MM.1S (cell line): ENCODE measurements at regions not wholly inside any gene's neighbourhood (a gene's known extent, or its start where the extent isn't known, plus 50 kb on each side); places are given as distances from the start of the nearest gene placed in this dataset.
A peak's percentile ranks its signal among the peaks of the same experiment; 100 is the strongest.

Experiments used
- DNase-seq: peaks from one replicate; pipeline ENCODE4 v3.0.0-alpha.2; 2015
- H2AFZ ChIP-seq: fragments of 300-600 bp; sonication (generic); 2 replicates; pipeline ENCODE4 v1.6.0; 2016; ENCODE audit warnings: antibody characterized with exemption, low read length
- H3F3A ChIP-seq: fragments of 300-600 bp; sonication (generic); 2 replicates; pipeline ENCODE4 v1.6.1; 2016; ENCODE audit warnings: mild to moderate bottlenecking, antibody characterized with exemption, low read length, moderate library complexity, mixed read lengths; ENCODE audit not compliant: insufficient read depth
- H3K27ac ChIP-seq: fragments of 300-600 bp; sonication (generic); 2 replicates; pipeline ENCODE4 v1.5.1; 2016; ENCODE audit warnings: mild to moderate bottlenecking, low read length
- H3K27me3 ChIP-seq: fragments of 300-600 bp; sonication (generic); replicated peaks from 2 replicates; pipeline ENCODE4 v1.6.0; 2016; ENCODE audit warnings: low read length; ENCODE audit not compliant: insufficient read depth
- H3K36me3 ChIP-seq: fragments of 300-600 bp; sonication (generic); replicated peaks from 2 replicates; pipeline ENCODE4 v1.6.1; 2016; ENCODE audit warnings: mild to moderate bottlenecking, low read length, mixed read lengths; ENCODE audit not compliant: insufficient read depth
- H3K4me1 ChIP-seq: fragments of 300-600 bp; sonication (generic); 2 replicates; pipeline ENCODE4 v1.6.1; 2016; ENCODE audit warnings: low read length, mixed read lengths
- H3K4me2 ChIP-seq: fragments of 300-600 bp; sonication (generic); 2 replicates; pipeline ENCODE4 v1.6.0; 2016; ENCODE audit warnings: low read depth, low read length
- H3K4me3 ChIP-seq: fragments of 300-600 bp; sonication (generic); 2 replicates; pipeline ENCODE4 v1.5.1; 2016; ENCODE audit warnings: low read length, mixed read lengths
- H3K79me2 ChIP-seq: fragments of 300-600 bp; sonication (generic); 2 replicates; pipeline ENCODE4 v1.6.1; 2016; ENCODE audit warnings: mixed run types, low read length, mixed read lengths
- H3K9ac ChIP-seq: fragments of 300-600 bp; sonication (generic); 2 replicates; pipeline ENCODE4 v1.6.1; 2016; ENCODE audit warnings: low read length, mixed read lengths
- H3K9me2 ChIP-seq: fragments of 300-600 bp; sonication (generic); replicated peaks from 2 replicates; pipeline ENCODE4 v1.6.1; 2016; ENCODE audit warnings: mild to moderate bottlenecking, low read length, mixed read lengths; ENCODE audit not compliant: insufficient read depth
- H3K9me3 ChIP-seq: fragments of 300-600 bp; sonication (generic); replicated peaks from 2 replicates; pipeline ENCODE4 v1.6.1; 2016; ENCODE audit warnings: mild to moderate bottlenecking, low read length, mixed read lengths; ENCODE audit not compliant: insufficient read depth
- H4K20me1 ChIP-seq: fragments of 300-600 bp; sonication (generic); 2 replicates; pipeline ENCODE4 v1.6.1; 2016; ENCODE audit warnings: mild to moderate bottlenecking, low read length, moderate library complexity, mixed read lengths; ENCODE audit not compliant: insufficient read depth
- CTCF ChIP-seq: fragments of 300-600 bp; sonication (generic); IDR thresholded peaks from 2 replicates; pipeline ENCODE4 v1.5.1; 2016; ENCODE audit warnings: antibody characterized with exemption, low read length, mixed read lengths
- EZH2 ChIP-seq: fragments of 300-600 bp; sonication (generic); optimal IDR thresholded peaks from 2 replicates; pipeline ENCODE3; 2017; ENCODE audit warnings: low read depth, mild to moderate bottlenecking, antibody characterized with exemption, low read length, mixed read lengths
- EZH2phosphoT487 ChIP-seq: fragments of 300-600 bp; sonication (generic); IDR thresholded peaks from 2 replicates; pipeline ENCODE4 v1.6.1; 2018; ENCODE audit warnings: antibody characterized with exemption, low read length

- DNase-seq, result peak; percentile 8
- no peaks in the 10 kb centered on the region for H3K4me1 ChIP-seq
- no peaks in the 10 kb centered on the region for H3K9me3 ChIP-seq
- no peak overlapping the region for H3K4me3 ChIP-seq
- H3F3A ChIP-seq, result no peaks in the 10 kb centered on the region
- no peaks in the 10 kb centered on the region for H3K36me3 ChIP-seq
- no peaks in the 10 kb centered on the region for H3K9me2 ChIP-seq
- H3K27me3 ChIP-seq, result no peaks in the 10 kb centered on the region
- no peaks in the 10 kb centered on the region for H4K20me1 ChIP-seq
- no peak overlapping the region for H3K27ac ChIP-seq
- H3K9ac ChIP-seq, result no peak overlapping the region
- TF ChIP-seq EZH2 (no peak), CTCF (no peak), EZH2phosphoT487 (no peak)
- no peak overlapping the region for H3K4me2 ChIP-seq
- H2AFZ ChIP-seq, result no peak overlapping the region
- H3K79me2 ChIP-seq, result no peaks in the 10 kb centered on the region
These were observed 759.1 kb upstream of the RBFOX1 start for GRCh38 chr16:6573577-6573976.

GRCh38 chr16:6571044-6571443 lies 761.6 kb upstream of the RBFOX1 start:
- no peaks in the 10 kb centered on the region for H3K9me2 ChIP-seq
- no peak for DNase-seq
- no peaks in the 10 kb centered on the region for H3K36me3 ChIP-seq
- no peaks in the 10 kb centered on the region for H3F3A ChIP-seq
- no peaks in the 10 kb centered on the region for H3K79me2 ChIP-seq
- H3K9ac ChIP-seq, result no peak overlapping the region
- no peaks in the 10 kb centered on the region for H3K4me1 ChIP-seq
- H3K9me3 ChIP-seq, result no peaks in the 10 kb centered on the region
- no peaks in the 10 kb centered on the region for H4K20me1 ChIP-seq
- H3K4me2 ChIP-seq, result no peak overlapping the region
- no peak overlapping the region for H3K4me3 ChIP-seq
- no peaks in the 10 kb centered on the region for H3K27me3 ChIP-seq
- H2AFZ ChIP-seq, result no peak overlapping the region
- no peak overlapping the region for H3K27ac ChIP-seq
- TF ChIP-seq EZH2, result no peak
- no peak for TF ChIP-seq CTCF
- no peak for TF ChIP-seq EZH2phosphoT487

- H3F3A ChIP-seq, result no peaks in the 10 kb centered on the region
- H3K4me2 ChIP-seq, result no peak overlapping the region
- H3K27ac ChIP-seq, result no peak overlapping the region
- H3K9me2 ChIP-seq, result no peaks in the 10 kb centered on the region
- no peak for DNase-seq
- H3K27me3 ChIP-seq, result no peaks in the 10 kb centered on the region
- no peak overlapping the region for H3K9ac ChIP-seq
- no peaks in the 10 kb centered on the region for H3K79me2 ChIP-seq
- H3K4me1 ChIP-seq, result no peaks in the 10 kb centered on the region
- no peaks in the 10 kb centered on the region for H3K36me3 ChIP-seq
- no peaks in the 10 kb centered on the region for H3K9me3 ChIP-seq
- H2AFZ ChIP-seq, result no peak overlapping the region
- H3K4me3 ChIP-seq, result no peak overlapping the region
- H4K20me1 ChIP-seq, result no peaks in the 10 kb centered on the region
- TF ChIP-seq EZH2phosphoT487 (no peak), EZH2 (no peak), CTCF (no peak)
These were observed 762.1 kb upstream of the RBFOX1 start for GRCh38 chr16:6570530-6570929.
